Stimulated activated CD4-positive, alpha-beta T cell treated with anti-CD3 and anti-CD28 coated beads, Interleukin-15, amount 100 ng/mL, for 1 hour (primary cell): ENCODE measurements at regions not wholly inside any gene's neighbourhood (a gene's known extent, or its start where the extent isn't known, plus 50 kb on each side); places are given as distances from the start of the nearest gene placed in this dataset.

Experiments used
- DNase-seq, 2 donors: peaks; one replicate each; pipeline ENCODE4 v3.0.0-alpha.2; 2020; ENCODE audit warnings: low read depth in 1 of 2, low spot score in 1 of 2

DNA sequence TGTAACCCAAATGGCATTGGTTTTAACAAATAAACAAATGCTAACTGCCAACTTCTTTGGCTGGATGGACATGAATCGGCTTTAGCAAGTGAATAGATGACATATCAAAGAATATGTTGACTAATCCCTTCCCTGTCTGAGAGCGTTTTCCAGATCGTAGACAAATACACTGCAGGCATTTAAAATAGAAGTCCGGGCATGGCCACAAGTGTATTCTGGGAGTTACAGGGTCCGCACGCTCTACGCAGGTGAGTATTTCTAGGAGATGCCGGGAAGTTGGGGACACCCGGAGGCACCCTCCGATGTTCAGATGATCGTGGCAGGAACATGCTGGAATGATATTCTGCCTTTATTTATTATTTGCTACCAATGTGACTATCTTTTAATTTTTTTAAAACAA is 53.2 kb upstream of the ZNF536 start:
- DNase-seq: no peak

DNA sequence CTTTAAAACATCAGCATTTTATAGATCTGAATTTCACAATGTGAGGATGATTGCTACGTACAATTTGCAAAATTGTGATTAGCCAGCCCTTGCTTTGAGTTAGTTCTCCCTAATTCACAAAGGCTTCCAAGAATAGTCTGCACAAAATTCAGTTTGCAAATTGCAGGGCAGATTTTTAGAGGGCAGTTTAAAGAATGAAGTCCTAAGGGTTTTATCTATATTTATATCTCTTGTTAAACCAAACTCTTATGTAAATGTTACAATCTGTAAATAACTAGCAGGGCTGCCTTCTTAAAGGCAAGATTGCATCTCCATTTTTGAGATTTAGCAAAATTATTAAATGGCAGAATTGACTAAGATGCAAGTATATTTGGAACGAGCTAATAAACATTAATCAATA is 52.8 kb upstream of the ZNF536 start:
- no peak for DNase-seq

DNA sequence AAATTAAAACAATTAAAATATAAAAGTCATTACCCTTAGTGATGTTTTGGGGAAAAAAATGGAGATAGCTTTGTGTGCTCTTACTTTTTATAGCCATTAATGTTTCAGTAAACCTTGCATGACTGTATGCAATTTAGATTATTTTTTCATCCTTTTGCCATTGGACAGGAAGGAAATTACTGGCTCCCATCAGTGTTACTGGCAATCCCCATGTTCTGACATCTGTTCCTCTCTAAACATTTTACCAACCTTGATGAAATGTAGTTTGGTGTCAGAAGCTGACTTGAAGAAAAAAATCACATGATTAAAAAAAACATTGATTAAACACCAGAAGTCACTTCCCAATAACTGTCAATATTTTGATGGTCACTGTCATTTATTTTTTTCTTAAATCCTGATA is 52.3 kb upstream of the ZNF536 start:
- DNase-seq: no peak

DNA sequence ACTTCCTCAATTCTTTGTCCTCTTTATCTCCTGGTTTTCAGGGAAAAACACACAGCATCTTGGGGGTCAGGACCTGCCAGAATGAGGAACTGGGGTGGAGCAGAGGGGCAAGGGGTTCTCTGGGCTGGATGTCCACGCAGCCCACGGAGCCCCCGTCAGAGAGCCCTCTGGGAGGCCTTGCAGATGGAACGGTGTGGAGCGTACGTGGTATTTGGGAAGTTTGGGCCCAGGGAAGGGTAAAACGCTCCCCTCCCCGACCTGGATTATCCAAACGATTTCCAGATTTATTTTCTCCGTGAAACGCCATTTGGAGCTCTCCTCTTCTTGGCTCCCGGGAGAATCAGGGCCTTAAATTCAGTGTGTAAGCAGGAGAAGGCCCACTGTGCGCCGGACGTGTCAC is 51.7 kb upstream of the ZNF536 start:
- DNase-seq: no peak

DNA sequence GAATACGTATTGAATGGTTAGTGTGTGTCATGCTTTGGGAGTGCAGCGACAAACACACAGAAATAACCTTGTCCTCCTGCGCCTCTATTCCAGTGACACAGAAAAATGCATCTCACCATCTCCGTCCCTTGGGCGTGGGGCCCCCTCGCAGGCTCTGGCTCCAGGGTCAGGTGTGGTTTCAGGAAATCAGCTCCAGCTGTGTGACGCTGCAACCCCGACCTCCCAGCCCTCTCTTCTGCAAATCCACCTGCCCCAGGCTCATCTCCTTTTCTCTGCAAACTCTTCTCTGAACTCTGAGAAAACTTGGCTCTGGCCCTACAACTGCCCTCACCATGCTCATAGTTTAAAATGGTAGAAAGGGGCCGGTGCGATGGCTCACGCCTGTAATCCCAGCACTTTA is 51.3 kb upstream of the ZNF536 start:
- DNase-seq: no peak
